ENCODE measurements at regions not wholly inside any gene's neighbourhood (a gene's known extent, or its start where the extent isn't known, plus 50 kb on each side); places are given as distances from the start of the nearest gene placed in this dataset.

- TF ChIP-seq CTCF (optimal IDR thresholded peaks at IDR 0.05 in 1 of 3, IDR thresholded peaks at IDR 0.05 in 1 of 3, conservative IDR thresholded peaks at IDR 0.05 in 1 of 3; ENCODE audit: extremely low read depth in 1 of 3, insufficient read depth in 2 of 3, low read length in 3 of 3) (no peak), EZH2 (IDR thresholded peaks at IDR 0.05; ENCODE audit: low read length) (no peak)
These were observed 114.7 kb upstream of the CARD11 start for GRCh38 chr7:3158341-3158760.

Measured in keratinocyte (primary cell).